ENCODE measurements at regions not wholly inside any gene's neighbourhood (a gene's known extent, or its start where the extent isn't known, plus 50 kb on each side); places are given as distances from the start of the nearest gene placed in this dataset.
"Not testable (repeated sequence)": the region's sequence is repeated elsewhere in the genome, so short reads cannot be mapped to it uniquely, and the experiment has no call there.

DNA sequence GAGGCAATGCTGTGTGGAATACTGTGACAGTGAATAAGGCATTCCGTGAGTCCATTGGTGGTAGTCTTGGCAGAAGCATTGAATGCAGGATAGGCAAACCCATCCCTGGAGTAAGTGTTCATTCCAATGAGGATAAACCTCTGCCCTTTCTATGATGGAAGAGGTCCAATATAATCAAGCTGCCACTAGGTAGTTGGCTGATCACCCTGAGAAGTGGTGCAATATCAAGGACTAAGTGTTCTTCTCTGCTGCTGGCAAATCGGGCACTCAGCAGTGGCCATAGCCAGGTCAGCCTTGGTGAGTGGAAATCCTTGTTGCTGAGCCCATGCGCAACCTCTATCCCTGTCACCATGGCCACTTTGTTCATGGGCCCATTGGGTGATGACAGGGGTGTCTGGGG lies 70.1 kb downstream of the FBXO4 start:
- no peak for DNase-seq (ENCODE audit: low read depth)

DNA sequence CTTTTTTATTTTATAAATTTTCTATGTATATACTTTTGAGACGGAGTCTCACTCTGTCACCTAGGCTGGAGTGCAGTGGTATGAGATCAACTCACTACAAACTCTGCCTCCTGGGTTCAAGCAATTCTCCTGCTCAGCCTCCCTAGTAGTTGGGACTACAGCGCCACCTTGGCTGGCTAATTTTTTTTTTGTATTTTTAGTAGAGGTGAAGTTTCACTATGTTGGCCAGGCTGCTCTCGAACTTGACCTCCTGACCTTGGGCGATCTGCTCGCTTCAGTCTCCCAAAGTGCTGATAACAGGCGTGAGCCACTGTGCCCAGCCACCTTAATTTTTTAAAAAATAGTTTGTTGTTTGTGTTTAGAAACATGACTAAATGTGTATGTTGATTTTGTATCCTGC lies 76.6 kb downstream of the FBXO4 start:
- no peak for DNase-seq (ENCODE audit: low read depth)

DNA sequence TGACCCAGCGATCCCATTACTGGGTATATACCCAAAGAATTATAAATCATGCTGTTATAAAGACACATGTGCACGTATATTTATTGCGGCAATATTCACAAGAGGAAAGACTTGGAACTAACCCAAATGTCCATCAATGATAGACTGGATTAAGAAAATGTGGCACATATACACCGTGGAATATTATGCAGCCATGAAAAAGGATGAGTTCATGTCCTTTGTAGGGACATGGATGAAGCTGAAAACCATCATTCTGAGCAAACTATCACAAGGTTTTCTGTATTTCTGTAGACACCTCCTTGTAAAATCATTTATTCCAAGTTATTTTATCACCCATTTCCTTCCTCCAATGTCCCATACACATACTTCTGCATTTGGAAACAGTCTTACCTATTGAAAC lies 78.8 kb downstream of the FBXO4 start:
- not testable (repeated sequence) for DNase-seq (ENCODE audit: low read depth)

DNA sequence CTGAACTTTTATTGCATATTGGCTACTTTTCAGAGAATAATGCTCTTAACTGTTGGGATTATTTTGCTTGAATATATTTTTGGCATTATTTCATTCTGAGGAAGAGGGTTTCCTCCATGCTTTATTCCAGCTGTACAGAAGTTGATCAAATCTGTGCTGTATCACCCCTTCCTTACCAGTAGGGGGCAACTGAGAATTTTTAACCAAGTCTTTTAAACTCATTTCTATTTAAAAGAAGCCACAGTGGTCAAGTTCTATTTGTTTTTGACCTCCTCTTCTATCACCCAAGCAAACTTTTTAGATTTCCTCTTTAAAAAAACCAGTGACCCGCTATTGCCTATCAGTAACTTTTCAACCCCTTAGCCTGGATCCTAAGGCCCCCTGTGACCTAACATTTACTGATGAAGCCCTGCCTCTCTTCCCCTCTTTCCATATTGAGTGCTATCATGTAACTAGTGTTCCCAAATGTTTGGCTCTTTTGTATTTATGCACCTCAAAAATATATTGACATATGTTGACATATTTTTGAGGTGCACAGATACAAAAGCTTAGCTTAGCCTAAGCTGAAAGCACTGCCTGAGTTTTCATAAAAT lies 80.6 kb downstream of the FBXO4 start:
- no peak for DNase-seq (ENCODE audit: low read depth)

DNA sequence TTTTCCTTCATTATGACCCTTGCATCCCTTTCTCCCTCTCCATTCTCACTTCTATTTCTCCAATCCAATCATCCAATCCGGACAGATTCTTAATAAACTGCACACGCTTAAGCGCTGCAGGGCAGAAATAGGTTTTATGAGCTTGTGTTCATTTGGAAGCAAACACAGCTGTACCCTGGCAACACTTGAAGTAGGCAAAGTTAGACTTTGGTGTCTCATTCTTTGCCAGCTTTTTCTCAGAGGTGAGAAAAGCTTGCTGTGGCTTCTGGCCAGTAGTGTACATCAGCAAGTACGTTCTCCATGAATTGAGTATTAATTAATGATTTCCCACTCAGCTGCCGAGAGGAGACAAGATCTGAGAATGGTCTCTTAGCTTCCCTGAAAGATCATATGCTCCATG lies 88.5 kb downstream of the FBXO4 start:
- no peak for DNase-seq (ENCODE audit: low read depth)

DNA sequence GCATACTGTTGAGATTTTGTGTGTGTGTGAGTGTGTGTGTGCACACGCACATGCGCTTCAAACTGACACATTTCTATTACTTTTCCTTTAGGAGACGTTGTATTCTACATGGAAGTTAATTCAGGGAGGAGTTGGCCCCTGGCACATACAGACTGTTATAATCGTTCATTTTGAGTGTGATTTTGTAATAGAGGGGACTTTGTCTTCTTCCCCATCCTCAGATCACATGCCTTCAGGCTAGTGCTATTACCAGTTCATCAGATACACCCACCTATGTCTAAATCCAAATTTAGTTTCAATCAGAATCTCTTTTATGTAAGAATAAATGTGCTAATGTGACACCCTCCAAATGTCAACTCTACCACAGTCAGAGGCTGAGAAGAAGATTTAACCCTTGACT lies 90.2 kb downstream of the FBXO4 start:
- no peak for DNase-seq (ENCODE audit: low read depth)

DNA sequence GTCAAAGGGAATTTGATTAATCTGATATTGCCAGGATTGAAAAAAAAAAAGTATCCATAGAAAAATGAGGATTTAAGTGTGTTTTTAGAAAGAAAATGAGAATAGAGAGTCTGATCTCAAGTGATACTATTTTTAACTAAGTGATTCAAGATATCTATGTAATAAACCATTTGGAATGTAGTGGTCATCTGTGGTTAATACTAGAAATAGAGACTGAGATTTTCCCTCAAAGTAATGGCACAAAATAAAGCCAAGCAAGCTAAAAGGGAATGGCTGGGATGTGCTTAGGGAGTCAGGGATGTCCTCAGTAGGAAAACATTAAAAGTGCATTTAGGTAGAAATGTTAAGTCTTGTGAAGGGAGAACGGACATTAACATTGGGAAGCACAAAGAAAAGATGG lies 90.6 kb downstream of the FBXO4 start:
- DNase-seq (ENCODE audit: low read depth), result no peak

DNA sequence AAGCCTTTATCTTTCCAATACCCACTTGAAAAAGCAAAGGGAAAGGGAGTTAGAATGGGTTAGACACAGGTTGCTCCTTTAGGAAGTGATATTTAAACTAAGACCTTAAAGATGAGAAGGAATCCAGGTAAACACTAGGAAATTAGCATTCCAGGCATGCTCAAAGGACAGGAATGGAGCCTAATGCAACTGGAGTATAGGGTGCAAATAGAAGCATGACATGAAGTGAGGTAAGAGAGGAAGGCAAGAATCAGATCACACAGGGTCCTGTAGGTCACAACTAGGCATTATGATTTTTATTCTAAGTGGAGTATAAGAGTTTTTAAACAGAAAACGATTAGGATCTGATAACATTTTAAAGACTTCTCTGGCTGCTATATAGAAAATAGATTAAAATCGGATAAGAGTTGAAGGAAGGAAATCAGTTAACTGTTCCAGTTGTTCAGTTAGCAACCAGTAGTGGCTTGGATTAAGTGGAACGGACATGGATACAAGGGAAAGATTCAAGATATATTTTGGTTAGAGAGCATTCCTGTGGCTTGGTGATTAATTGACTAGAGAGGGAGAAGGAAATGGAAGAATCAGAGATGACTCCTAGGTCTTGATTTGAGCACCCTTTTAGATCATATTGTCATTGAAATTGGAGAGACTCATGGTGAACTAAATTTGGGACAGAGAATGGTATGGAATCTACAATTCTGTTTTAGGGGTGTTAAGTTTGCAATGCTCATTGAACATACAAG lies 95.9 kb downstream of the FBXO4 start:
- no peak for DNase-seq (ENCODE audit: low read depth)

DNA sequence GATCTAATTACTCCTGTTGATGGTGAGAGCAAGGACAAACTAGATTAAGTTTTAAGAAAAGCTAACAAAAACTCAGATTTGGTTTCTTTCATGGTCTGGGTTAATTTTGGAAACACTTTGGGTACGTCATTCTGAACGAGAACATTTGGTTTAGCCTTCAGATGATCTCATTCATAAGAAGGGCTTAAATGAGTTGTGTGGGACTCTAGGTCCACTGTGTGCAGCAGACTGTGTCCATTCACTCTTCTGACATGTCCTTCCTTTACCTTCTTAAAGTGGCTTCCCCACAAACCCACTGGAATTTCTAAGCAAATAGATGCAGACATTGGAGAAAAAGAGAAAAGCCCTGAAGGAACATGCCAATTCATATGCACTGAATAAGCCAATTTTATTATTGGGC lies 96.8 kb downstream of the FBXO4 start:
- no peak for DNase-seq (ENCODE audit: low read depth)

DNA sequence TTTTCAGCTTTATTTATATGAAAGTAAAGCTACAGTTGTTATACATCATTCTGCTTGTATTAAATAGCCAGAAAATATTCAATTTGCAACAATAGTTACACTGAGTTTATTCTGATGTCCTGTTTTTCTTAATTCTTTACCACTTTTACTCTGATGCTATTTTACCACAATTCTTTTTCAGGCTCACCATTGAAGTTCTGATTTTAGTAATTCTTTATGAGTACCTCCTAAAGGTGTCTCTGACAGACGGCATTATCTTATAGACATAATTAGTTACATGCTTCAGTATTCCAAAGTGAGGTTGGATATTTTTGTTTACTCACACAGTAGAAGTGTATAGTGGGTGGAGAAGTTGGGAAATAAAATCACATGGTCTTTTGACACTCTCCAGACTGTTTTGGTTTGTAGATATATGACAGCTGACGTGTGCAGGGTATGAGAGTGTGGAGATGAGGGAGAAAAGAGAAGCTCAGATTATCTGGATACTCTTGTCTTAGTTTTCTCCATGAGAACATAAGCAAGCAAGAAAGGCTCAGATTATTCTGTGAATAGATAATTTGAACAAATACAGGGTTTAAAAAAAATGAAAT lies 97.4 kb downstream of the FBXO4 start:
- DNase-seq (ENCODE audit: low read depth), result no peak

DNA sequence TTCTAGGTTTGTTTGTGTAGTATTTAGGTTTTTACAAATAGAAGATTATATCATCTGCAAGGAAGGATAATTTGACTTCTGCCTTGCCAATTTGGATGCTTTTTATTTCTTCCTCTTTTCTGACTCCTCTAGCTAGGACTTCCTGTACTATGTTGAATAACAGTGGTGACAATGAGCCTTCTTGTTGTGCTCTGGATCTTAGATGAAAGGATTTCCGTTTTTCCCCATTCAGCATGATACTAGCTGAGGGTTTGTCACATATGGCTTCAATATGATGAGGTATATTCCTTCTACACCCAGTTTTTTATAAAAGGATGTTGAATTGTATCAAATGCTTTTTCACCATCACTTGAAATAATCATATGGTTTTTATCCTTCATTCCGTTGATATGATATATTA lies 101.4 kb downstream of the FBXO4 start:
- no peak for DNase-seq (ENCODE audit: low read depth)

DNA sequence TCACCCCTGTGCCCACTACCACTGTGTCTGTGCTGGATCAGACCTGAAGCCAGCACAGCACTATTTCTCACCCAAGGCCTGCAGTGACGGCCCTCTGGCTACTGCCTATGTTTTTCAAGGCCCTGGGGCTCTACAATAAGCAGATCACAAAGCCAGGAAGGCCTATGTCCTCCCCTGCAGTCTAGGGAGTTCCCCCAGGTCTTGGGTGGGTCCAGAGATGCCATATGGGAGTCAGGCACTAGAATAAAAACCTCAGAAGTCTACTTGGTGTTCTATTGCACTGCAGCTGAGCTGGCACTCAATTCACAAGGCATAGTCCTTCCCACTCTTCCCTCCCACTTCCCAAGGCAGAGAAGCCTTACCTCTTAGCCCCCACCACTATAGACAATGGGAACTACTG lies 107.1 kb downstream of the FBXO4 start:
- no peak for DNase-seq (ENCODE audit: low read depth)

DNA sequence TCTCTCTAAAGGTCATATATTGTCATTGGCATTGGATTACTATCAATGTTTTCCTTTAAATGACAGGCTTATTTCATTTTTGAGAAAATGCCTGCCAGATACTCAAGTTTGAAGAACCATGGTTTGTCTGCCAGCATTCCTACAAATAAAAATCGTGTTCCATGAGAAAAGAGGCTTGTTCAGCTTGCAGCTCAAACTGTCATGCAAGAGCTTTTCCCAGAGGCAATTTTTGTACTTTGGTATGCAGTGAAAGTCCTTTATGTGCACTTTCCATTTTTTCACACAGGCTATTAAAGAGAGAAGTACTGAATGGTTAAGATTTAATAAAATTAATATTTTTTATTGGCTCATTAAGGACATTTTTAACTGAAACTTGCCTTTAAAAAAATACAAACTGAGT lies 110.4 kb downstream of the FBXO4 start:
- DNase-seq (ENCODE audit: low read depth), result no peak

DNA sequence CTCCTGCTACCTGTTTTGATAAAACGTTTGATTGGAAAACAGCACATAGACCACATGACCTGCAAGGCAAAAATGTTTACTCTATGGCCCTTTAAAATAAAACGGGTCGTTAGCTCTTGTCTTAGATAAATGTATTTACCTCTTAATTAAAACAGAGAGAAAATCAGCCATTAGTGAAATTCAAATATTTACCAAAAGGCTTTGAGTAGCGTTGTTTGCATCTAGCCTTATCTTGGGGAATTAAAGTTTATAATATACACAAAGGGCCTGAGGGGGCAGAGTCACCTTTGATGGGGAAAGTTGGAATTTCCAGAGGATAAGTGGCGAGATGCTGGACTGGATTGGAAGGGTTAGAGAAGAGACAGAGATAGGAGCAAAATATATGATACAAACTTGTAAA lies 111.3 kb downstream of the FBXO4 start:
- no peak for DNase-seq (ENCODE audit: low read depth)

DNA sequence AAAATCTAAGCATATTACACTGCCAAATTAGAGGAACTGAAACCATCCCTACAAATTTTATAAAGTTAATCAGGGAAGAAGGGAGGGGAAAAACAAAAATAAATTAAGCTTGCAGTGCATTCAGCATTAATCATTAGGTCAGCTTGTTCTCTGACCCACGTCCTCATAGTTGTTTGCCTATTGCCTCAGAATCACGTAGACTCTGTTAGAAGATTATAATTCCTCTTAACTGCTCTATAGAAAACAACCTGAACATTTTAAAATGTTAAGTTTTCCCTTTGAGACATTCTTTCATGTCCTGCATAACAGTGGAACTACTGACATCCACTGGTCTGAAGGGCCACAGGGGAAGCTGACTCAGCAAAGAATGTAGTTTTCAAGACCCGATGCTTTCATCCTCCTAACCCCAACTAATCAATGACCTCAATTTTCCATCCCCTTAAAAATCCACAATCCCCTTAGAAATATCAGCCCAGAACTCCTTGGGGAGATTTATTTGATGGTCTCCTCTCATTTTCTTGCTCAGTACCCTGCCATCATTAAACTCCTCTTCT lies 112.4 kb downstream of the FBXO4 start:
- no peak for DNase-seq (ENCODE audit: low read depth)

DNA sequence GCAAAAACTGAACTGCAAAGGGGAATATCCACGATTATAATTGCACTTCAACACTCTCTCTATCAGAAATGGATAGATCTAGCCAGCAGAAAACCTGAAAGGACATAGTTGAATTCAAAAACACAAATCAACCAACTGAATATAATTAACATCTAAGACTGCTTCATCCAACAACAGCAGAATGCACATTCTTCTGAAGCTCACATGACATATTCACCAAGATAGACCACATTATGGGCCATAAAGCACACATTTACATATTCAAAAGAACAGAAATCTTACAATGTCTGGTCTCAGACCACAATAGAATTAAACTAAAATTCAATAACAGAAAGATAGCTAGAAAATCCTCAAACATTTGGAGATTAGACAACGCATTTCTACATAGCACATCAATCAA lies 118.3 kb downstream of the FBXO4 start:
- DNase-seq (ENCODE audit: low read depth), result no peak

DNA sequence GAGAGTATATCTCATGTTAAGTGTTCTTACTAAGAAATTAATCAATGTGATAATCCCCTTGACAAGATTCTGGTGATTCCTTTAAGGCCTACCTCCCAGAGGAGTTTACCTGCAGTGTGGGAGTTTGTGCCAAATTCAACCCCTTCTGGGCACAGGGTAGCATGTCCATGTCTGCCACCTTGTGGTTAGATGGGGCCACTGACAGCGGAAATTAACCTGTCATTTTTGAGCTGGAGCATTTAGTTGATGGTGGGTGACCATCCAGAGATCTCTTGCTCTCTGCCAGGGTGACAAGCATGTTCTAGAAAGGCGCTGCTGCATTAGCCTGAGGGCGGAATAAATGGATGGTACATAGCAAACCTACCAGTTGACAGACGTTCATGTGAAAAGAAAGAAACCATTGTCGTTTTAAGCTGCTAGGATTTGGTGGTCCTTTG lies 132.2 kb downstream of the FBXO4 start:
- DNase-seq (ENCODE audit: low read depth), result peak; percentile 37

DNA sequence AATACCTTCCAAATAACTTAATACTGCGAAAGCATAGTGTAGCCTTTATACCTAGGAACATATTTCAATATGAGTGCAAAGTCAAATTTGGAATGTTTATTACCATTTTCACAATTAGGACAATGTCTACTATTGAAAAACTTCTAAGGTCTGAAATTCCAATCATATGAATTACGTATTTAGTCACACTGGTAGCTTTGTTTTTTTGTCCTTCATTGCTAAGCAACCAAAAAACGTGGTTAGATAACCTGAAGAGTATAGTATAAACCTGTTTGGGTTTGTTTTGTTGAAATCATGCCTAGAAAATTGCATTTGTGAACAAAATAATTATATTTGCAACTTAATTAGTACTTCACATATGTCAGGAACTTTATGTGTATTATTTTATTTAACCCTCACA lies 134.2 kb downstream of the FBXO4 start:
- no peak for DNase-seq (ENCODE audit: low read depth)

DNA sequence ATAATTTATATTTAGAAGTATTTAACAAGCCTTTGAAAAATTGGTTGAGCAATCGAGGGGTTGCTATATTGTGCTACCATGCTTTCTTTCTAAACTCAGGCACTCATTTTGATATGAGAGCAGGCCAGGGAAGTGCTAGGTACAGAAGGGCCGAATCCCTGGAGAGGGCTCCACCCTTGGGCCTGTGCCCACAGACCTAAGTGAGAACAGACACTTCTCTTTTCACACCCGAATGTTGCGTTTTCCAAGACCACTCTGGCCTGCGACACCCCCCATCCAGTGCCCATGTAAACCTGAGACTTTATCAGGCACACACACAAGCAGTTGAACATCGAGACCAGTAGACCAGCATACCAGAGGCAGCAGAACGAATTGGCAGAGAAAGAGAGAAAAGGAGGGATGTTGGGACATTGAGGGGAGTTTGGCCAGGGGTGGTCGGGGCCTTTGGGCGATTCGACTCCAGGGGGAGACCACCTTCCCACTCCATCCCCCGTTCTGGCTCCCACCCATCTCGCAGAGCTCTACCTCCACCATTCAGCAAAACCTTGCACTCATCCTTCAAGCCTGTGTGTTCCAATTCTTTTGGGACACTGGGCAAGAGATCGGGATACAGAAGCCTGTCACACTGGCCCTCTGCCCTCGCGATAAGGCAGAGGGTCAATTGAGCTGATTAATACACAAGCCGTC lies 134.8 kb downstream of the FBXO4 start:
- no peak for DNase-seq (ENCODE audit: low read depth)

DNA sequence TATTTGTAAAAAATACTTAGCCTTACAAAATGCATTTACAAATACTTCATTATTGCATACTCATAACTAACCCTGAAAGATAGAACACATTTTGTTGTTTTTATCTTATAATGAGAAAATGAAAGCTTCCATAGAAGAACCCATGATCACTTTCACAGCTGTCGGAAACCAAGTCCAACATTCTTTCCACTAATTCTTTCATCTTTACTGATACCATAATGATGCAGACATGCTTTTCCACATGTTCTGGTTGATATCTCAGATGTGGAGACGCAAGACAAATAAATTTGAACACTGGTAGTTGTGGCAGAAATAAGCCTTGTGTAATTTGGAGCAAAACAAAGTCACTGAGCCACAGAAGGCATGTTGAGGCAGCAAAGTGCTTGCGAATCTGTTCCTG lies 136.0 kb downstream of the FBXO4 start:
- DNase-seq (ENCODE audit: low read depth), result no peak

DNA sequence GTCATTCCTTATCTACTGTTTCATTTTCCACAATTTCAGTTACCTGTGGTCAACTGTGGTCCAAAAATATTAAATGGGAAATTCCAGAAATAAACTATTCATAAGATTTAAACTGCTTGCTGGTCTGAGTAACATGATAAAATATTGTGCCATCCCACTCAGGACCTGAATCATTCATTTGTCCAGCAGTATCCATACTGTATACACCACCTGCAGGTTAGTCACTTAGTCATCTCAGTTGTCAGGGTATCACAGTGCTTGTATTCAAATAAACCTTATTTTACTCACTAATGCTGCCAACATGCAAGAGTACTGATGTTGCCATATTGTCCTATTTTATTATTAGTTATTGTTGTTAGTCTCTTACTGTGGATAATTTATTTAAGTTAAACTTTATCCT lies 139.7 kb downstream of the FBXO4 start:
- no peak for DNase-seq (ENCODE audit: low read depth)

DNA sequence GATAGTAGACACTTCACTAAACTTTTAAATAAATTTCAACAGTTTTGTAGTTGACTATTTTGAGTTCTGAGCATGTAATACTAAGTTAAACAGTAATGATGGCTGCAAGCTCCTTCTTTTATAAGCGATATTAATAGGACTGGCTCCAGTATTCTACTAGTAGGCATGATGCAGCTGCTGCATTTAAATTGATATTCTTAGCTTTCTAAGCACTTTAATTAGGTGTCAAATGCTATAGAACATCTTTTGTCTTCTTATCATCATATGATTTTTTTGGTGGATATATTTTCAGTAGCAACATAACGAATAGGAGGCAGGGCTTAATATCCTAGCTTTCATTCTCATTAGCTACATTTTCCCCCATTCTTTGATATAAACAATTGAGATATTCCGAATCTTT lies 141.1 kb downstream of the FBXO4 start:
- DNase-seq (ENCODE audit: low read depth), result no peak

DNA sequence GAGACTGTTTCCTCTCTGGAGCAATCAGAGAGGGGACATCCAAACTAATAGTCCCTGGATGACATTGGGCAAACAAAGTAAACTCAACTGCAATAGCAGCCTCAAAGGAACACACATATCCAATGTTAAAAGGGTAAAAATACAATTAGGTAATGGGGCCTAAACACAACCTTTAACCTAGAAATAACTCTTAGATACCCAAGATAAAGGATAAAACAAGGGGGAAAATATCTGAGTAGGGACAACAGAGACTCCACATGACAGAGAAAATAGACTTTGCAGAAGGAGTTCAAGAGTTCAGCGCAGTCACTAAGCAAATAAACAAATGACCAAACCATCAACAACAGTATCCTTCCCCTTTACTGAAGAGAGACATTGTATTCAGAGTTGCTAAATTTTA lies 149.3 kb downstream of the FBXO4 start:
- no peak for DNase-seq (ENCODE audit: low read depth)
